NCI-H1092 (cell line): ENCODE measurements at regions not wholly inside any gene's neighbourhood (a gene's known extent, or its start where the extent isn't known, plus 50 kb on each side); places are given as distances from the start of the nearest gene placed in this dataset.

ENCODE experiments used
- DNase-seq: peaks from one replicate; lab custom pipeline; 2025; lab: John Stamatoyannopoulos, UW

DNA sequence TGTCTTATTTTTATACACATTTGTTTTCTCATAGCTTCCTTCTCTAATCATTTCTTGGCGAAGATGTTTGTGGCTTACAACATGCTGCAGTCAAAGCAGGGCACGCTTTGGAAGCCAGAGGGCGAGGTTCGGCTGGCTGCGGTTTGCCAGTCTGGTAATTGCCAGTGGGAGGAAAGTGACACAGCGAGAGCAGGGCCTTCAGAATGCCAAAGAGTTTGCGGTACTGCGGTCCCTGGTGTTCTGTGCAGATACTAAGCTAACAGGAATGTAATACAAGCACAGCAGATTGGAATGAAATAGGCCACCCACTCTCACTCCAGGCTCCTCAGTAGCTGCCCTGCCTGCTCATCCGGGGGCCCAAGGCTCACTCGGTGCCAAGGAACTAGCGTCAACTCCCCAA is 58.7 kb upstream of the TGM3 start:
- no peak for DNase-seq

DNA sequence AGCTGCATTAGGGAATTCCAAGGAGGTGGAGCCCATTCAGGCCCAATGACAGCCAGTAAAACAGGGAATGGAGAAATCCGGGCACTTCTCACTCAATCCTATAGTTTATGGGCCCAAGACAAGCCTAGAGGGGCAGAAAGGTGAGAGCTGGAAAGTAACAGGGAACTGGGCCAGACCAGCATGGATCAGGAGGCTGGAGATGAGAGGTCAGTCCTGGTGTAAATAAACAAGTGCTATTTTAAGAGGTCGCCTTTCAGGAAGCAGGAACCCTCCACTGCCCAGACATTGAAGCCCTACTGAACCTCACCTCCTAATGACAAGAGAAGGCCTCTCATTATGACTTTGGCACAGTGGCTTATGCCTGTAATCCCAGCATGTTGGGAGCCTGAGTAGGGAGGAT is 57.2 kb upstream of the TGM3 start:
- no peak for DNase-seq

DNA sequence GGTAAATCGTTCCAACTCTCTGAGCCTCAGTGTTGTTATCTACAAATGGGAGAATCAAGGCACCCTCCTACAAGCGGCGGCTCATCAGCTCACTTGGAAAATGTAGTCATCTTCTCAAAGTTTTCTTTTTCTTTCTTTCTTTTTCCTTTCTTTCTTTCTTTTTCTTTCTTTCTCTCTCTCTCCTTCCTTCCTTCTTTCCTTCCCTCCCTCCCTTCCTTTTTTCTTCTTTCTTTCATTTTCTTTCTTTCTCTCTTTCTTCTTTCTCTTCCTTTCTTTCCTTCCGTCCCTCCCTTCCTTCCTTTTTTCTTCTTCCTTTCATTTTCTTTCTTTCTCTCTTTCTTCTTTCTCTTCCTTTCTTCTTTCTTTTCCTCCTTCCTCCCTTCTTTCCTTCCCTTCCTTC is 55.0 kb upstream of the TGM3 start:
- no peak for DNase-seq

DNA sequence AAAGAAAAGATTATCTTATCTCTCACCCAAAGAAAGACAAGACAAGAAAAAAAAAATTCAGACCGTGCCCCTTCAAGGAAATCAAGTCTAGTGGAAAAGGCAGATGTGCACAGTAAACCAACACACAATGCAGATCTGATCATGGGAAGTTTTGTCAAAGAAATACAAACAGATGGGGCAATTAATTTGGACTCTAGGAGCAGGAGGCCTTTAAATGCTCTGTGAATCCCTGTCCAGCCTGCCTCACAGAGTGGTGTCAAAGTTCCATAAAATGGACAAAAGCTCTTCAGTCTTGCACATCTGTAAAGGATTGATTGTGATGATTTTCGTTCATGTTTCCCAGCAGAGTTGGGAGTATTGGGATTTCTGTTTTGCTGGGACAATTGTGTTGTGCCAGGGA is 53.1 kb upstream of the TGM3 start:
- no peak for DNase-seq

DNA sequence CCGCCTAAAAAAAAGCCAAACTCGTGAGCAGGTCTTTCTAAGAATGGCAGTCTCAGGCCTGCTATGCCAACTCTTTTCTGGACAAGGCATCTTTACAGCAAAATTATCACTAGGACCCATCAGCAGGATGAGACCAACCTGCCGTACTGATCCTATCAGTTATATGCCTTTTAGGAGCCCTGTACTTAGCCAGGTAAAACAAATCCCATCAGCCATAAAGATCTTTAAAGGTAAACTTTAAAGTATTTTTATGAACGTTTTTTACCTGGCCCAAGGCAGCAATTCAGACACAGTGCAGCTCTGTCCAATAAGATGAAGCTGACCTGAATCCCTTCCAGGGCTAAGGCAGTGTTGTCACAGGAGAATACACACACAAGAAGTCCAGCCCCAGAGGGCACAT is 51.3 kb upstream of the TGM3 start:
- DNase-seq, result no peak

DNA sequence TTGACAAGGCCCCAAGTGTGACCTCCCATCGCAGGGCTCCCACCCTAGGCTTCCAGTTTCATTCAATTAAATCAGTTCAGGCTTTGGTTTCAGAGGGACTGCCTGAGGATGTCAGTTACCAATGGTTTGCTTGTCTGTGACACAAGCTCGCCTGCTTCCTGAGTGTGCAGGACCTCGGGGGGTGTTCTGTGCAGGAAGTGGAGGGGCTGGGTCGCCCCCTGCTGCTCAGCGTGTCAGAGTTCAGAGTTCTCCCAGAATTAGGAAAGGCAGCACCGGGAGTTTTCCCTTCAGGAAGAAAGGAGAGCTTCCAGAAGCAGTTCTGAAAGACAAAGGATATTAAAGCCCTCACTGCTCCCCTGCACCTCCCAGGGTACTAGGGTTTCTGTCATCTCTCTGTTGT is 50.8 kb upstream of the TGM3 start:
- DNase-seq, result no peak

DNA sequence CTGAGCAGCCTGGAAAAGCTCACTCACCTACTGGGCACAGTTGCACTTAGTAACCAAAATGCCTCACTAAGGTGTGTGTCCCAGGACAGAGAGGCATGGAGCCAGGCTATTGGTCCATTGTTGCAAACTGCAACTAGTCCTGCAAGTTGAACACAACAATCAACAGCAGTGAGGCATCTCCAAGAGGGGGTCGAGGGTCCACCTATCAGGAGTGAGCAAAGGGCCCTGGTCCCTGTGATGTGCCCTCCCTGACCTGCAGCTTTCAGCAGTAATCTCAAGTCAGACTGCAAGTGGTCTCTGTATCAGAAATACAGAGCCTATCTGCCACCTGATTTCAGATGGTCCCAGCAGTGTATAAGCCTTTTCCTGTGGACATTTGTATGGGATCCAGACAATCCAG is 50.2 kb upstream of the TGM3 start:
- DNase-seq, result no peak
